ENCODE measurements at regions not wholly inside any gene's neighbourhood (a gene's known extent, or its start where the extent isn't known, plus 50 kb on each side); places are given as distances from the start of the nearest gene placed in this dataset.
"Not testable (repeated sequence)": the region's sequence is repeated elsewhere in the genome, so short reads cannot be mapped to it uniquely, and the experiment has no call there.

DNA sequence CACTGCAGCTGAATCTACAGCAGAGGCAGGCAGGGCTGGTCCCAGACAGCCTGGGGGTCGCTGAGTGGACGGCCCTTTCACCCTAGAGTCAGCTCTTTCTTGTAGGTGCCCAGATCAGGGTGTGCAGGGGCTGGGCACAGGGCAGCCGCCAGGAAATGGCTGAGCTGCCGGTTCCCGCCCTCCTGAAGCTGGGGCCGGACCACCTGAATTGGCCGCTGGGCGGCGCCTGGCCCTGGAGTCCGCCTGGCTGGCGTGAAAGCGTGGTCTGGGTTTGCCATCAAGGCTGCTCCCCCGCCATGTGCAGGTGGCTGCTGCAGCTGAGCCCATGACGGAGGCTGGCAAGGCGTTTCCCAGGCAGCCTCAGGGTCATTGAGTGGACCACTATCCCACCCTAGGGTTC is 85.7 kb downstream of the POTEM start:
- H3K9me3 ChIP-seq, DNase-seq, H3K27me3 ChIP-seq, H3K4me1 ChIP-seq, H3K27ac ChIP-seq, H3K36me3 ChIP-seq, H3K4me3 ChIP-seq: not testable (repeated sequence)

DNA sequence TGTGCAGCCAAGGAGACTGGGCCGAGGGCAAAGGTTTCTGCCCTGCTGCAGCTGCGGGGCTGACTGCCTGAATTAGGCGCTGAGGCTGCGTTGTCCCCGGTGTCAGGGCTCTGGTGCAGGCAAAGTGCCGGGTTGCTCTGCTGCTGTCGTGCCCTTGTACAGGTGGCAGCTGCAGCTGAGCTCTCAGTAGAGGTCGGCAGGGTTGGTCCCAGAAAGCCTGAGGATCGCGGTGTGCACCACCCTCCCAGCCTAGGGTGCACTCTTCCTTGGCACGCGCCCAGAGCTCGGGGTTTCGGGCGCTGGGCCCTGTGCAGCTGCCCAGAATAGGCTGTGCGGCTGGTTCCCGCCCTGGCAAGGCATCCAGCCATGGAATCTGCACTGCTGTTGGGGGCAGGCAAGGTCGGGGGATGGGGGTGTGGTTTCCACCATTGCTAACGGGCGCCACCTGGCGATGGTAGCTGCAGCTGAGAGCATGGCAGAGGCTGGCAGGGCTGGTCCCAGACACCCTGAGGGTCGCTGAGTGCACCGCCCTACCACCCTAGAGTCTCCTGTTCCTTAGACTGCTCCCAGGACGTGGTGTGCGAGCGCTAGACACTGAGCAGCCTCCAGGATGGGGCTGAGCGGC is 86.3 kb downstream of the POTEM start:
- H3K9me3 ChIP-seq, H3K4me3 ChIP-seq, DNase-seq, H3K27me3 ChIP-seq, H3K4me1 ChIP-seq, H3K27ac ChIP-seq, H3K36me3 ChIP-seq: not testable (repeated sequence)

DNA sequence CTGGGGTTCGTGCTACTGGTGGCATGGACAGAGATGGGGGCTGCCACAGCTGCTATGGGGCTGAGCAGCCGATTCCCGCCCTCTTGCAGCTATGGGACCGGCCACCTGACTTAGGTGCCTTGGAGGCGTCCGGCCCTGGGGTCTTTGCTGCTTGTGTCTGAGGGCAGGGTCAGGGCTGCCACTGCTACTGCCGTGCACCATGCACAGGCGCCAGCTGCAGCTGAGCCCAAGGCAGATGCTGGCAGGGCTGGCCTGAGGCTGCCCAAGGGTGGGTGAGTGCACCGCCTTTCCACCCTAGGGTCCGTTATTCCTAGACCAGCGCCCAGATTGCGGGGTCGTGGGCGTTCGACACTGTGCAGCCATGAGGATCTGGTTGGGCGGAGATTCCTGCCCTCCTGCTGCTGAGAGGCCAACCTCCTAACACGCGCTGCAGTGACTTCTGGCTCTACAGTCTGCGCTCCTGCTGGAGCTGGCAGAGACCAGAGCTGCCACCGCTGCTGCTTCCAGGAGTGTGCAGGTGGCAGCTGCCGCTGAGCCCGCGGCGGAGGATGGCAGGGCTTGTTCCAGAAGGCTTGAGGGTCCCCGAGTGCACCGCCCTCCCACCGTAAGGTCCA is 87.0 kb downstream of the POTEM start:
- H3K9me3 ChIP-seq, H3K27ac ChIP-seq, H3K27me3 ChIP-seq, DNase-seq, H3K4me3 ChIP-seq, H3K36me3 ChIP-seq, H3K4me1 ChIP-seq: not testable (repeated sequence)

DNA sequence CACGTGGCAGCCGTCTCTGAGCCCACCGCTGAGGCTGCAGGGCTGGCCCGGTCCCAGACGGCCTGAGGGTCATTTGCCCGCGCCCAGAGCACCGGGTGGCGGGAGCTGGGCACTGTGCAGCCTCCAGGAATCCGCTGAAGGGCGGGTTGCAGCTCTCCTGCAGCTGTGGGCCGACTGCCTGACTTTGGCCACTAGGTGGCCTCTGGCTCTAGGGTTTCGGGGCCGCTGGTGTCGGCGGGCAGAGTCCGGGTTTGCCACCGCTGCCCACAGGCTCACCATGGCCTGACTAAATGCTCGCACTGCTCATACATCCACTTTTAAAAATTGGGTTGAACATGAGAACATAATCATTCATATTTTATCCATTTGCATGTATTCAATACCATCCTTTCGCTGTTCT is 87.7 kb downstream of the POTEM start:
- H3K4me3 ChIP-seq, H3K27ac ChIP-seq, H3K9me3 ChIP-seq, H3K27me3 ChIP-seq, DNase-seq, H3K36me3 ChIP-seq, H3K4me1 ChIP-seq: not testable (repeated sequence)

DNA sequence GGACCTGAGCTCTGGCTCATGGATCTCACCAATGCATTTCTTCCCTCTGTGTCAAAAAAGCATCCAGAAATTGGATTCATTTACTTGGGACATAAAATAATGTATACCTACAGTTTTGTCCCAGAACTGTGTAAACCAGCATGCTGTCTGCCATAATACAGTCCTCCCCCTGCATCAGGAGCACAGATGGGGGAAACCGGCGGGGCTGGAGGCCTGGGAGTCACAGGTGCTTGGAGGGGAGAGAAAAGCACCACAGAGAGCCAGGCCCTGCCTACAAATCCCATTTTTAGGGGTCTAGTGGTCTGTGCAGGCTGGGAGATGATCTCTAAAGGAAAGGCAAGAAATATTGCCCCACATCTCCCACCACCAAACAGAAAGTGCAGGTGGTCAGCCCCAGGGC is 91.8 kb downstream of the POTEM start:
- not testable (repeated sequence) for H3K4me3 ChIP-seq, H3K4me1 ChIP-seq, H3K9me3 ChIP-seq, H3K36me3 ChIP-seq, H3K27me3 ChIP-seq, DNase-seq, H3K27ac ChIP-seq

DNA sequence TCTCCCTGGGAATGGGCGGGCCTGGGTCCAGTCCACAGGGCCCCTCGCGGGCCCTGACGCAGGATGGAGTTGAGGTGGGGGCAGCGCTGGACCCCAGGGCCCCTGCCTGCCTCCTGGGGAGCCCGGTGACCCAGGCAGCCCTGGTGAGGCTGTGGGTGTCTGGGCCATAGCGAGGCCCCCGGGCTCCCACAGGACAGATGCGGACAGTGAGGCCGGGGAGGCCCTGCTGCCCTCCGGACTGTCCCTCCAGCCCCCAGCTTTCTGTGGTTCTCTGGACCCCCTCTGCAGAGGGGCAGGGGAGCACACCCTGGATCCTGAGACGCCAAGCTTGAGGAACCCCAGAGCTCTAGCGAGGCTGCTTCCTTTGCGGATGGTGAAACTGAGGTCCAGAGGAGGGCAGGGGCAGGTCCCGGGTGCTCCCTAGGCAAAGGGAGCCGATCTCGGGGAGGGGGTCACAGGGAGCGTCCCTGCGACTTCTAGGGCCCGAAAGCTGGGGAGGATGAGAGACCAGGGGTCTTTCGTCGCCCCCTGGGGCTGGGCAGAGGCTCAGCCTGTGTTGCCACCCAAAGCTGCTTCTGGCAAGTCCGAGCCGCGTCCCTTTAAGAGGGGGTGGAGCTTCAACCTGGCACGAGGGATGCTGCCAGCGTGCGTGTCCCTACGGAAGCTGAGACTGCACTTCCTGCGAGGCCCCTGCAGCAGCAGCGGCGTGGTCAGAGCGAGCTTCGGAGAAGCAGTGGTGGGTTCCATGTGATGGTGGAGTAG is 94.6 kb downstream of the POTEM start:
- not testable (repeated sequence) for H3K27me3 ChIP-seq, H3K4me3 ChIP-seq, H3K9me3 ChIP-seq, DNase-seq, H3K36me3 ChIP-seq, H3K27ac ChIP-seq, H3K4me1 ChIP-seq

DNA sequence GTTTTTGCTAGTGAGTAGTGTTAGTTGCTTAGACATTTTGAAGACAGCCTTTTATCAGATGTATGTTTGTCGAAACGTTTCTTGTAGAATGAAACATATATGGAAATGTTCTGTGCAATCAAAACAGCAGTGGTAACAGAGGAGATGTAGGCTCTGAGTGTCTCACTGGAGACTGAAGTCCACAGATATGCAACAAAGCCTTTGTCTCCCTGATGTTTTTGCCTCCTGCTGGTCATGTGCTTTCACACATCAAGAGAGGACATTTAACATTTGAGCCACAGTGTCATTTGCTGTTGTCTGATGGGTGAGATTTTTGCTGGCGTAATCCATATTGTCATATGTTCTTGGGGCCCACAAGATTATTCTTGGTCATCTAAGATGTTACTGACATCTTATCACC is 101.7 kb downstream of the POTEM start:
- not testable (repeated sequence) for H3K27ac ChIP-seq, H3K27me3 ChIP-seq, H3K9me3 ChIP-seq, H3K4me1 ChIP-seq, DNase-seq, H3K4me3 ChIP-seq, H3K36me3 ChIP-seq

DNA sequence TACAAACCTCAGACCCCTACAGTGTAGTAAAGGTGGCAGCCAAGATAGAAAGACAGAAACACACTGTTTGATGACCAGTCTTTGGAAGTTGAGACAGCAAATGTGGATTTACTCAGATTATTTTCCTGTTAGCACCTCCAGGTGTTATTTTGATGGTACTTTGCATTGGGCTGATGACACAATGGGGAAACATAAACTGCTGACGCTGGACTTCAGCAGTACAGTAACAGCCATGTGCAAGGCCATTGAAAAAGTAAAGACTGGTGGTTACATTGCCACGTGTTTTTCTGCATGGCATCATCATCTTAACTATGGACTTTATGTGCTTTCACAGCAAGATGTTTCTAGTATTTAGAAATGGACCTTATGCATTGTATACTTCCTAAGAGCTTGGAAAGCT is 105.3 kb downstream of the POTEM start:
- DNase-seq: not testable (repeated sequence)

DNA sequence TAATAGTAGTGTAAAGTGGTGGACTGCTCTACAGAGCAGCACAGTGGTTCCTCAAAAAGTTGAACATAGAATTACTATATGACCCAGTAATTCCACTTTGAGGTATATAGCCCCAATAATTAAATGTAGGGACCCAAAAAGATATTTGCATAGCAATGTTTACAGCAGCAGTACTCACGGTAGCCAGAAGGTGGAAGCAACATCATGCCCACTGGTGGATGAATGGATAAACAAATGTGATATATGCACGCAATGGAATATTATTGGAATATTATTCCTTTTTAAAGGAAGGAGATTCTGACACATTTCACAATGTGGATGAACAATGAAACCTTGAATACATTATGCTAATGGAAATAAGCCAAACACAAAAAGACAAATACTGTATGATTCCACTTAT is 121.4 kb downstream of the POTEM start:
- not testable (repeated sequence) for H3K36me3 ChIP-seq, H3K27ac ChIP-seq, H3K27me3 ChIP-seq, DNase-seq, H3K4me3 ChIP-seq, H3K9me3 ChIP-seq, H3K4me1 ChIP-seq

More for the DNA sequence above, 105.3 kb downstream of the POTEM start:
- H3K27ac ChIP-seq, H3K4me3 ChIP-seq, H3K4me1 ChIP-seq, H3K36me3 ChIP-seq, H3K27me3 ChIP-seq, H3K9me3 ChIP-seq: not testable (repeated sequence)

DNA sequence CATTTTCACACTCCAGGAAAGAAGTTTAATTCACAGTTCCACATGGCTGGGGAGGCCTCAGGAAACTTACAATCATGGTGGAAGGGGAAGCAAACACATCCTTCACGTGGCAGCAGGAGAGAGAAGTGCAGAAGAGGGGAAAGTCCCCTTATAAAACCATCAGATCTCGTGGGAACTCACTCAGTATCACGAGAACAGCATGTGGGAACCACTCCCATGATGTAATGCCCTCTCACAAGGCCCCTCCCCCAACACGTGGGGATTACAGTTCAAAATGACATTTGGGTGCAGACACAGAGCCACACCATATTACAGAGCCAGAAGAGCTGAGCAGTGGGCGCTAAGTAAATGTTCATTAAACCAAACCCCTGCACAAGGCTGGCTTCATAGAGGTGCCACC is 126.0 kb downstream of the POTEM start:
- not testable (repeated sequence) for H3K4me1 ChIP-seq, H3K27me3 ChIP-seq, H3K36me3 ChIP-seq, H3K27ac ChIP-seq, H3K4me3 ChIP-seq, DNase-seq
- peaks cover 0 to 11% (median 5%) of the 10 kb centered on the region in 4 donors for H3K9me3 ChIP-seq

DNA sequence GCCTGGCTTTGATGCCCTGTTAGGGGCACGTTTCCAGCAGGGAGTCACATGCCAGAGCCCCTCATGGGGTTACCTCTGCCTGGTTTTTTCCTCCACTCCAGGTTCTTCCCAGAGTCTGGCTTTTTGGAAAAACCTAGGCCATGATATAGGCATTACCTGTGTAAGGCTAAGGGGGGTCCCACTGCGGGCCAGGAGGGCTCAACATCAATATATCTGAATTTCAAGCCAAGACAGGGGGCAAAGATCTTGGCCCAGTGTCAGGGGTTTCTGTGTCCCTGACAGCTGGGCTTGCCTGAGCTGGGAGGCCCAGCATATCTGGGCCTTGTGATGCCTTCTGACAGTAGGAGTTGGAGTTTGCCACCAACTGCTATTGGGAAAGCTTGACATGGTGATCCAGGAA is 127.5 kb downstream of the POTEM start:
- H3K27ac ChIP-seq, H3K36me3 ChIP-seq, H3K4me3 ChIP-seq, H3K27me3 ChIP-seq, H3K4me1 ChIP-seq, DNase-seq: not testable (repeated sequence)
- peaks cover 0 to 19% (median 6%) of the 10 kb centered on the region in 4 donors for H3K9me3 ChIP-seq

DNA sequence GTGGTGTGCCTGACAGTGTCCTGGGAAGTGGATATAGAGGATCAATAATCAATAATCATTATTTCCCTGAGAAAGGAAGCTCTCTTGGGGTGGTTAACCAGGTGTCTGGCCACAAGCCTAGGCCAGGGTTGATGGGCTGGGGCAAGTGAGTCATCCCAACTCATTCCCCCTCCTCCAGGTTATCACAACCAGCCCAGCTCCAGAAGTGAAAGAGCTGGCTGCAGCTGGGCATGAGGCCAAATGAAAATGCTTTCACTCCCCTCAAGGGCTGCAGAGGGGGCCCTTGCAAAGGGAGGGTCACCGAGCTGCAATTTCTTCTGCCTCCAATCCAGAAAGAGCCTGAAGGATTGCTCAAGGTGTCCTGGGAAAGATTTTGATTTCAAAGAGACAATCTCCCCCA is 127.9 kb downstream of the POTEM start:
- not testable (repeated sequence) for H3K36me3 ChIP-seq, H3K4me1 ChIP-seq, H3K27ac ChIP-seq, DNase-seq, H3K27me3 ChIP-seq, H3K4me3 ChIP-seq
- peaks cover 0 to 19% (median 6%) of the 10 kb centered on the region in 4 donors for H3K9me3 ChIP-seq

DNA sequence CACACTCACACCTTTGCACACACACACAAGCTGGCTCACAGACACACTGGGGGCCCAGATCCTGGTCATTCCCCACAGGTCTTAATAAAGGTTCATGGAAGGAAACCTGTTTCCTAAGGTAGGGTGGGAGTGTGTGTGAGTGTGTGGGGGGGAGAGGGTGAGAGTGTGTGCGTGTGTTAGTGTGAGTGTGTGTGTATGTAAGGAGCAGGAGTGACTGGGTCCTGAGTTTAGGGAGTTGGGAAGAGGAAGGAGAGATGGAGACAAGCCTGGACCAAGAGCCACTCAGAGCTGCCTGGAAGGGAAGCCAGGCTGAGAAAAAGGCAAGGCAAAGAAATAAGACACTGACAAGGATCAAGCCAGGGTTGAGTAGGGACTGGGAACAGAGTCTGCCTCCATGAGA is 129.2 kb downstream of the POTEM start:
- H3K4me3 ChIP-seq, H3K27me3 ChIP-seq, H3K4me1 ChIP-seq, DNase-seq, H3K27ac ChIP-seq, H3K36me3 ChIP-seq: not testable (repeated sequence)
- peaks cover 0 to 19% (median 6%) of the 10 kb centered on the region in 4 donors for H3K9me3 ChIP-seq

DNA sequence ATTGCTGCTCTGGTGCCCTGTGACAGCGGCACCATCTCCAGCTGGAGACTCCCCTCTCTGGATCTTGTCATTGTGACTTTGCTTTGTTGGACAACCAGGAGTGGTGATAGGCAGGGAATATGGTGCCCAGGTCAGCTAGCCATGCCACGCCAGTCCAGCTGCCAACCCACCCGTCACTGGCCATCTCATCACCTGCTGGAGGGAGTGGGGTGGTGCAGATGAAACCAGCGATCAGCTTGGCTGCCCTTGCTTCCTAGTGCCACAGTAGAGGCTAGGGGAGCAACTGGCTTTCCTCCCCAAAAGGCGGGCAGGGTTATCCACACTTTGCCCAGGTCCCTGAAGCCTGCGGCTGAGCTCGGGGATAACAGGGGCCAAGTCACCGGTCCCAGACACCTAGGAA is 129.6 kb downstream of the POTEM start:
- H3K27me3 ChIP-seq, H3K27ac ChIP-seq, H3K4me3 ChIP-seq, H3K4me1 ChIP-seq, H3K36me3 ChIP-seq: not testable (repeated sequence)
- H3K9me3 ChIP-seq: peaks cover 0 to 19% (median 6%) of the 10 kb centered on the region in 4 donors
- DNase-seq: peak in 1 of 3 donors; percentile 30

DNA sequence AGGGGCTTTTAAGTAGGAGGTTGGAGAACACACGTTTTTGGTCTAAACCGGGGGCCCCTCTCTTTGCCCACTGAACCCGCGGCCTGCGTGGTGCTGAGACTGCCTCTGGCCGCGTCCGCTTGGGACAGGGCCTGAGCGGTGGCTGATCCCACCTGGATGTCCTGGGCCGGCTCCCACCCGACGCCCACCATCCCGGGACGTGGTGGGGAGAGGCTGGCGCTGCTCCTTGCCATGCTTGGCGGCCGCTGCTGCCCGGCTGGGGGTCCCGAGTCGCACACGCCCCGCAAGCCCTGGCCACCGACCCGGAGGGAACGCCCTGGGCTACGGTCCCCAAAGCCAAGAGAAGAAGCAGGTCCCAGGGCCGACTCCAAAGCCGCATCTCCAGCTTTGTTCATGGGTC is 130.1 kb downstream of the POTEM start:
- not testable (repeated sequence) for H3K27me3 ChIP-seq, H3K4me1 ChIP-seq, H3K27ac ChIP-seq, H3K36me3 ChIP-seq, H3K4me3 ChIP-seq
- peaks cover 0 to 19% (median 6%) of the 10 kb centered on the region in 4 donors for H3K9me3 ChIP-seq
- DNase-seq: peak in 1 of 3 donors; percentile 49
